CD4-positive, alpha-beta memory T cell (primary cell): ENCODE measurements at regions not wholly inside any gene's neighbourhood (a gene's known extent, or its start where the extent isn't known, plus 50 kb on each side); places are given as distances from the start of the nearest gene placed in this dataset.

Experiments
- CTCF ChIA-PET: fragments of 350-600 bp; sonication (Branson Sonifier 250); formaldehyde crosslinking; loops from one replicate; lab custom pipeline; 2021; ENCODE audit warnings: inconsistent platforms; ENCODE audit not compliant: partially characterized antibody; lab: Charles Lee
- POLR2A ChIA-PET: fragments of 350-600 bp; sonication (Branson Sonifier 250); formaldehyde crosslinking; loops from one replicate; lab custom pipeline; 2021; ENCODE audit not compliant: partially characterized antibody; lab: Charles Lee
- DNase-seq, 5 donors: peaks; one replicate each; pipeline versions ENCODE4 v3.0.0 to v3.0.0-alpha.2; 2020 to 2022; ENCODE audit warnings: mixed read lengths in 1 of 5
- H3K27ac ChIP-seq: one replicate; pipeline ENCODE4 v1.7.0; 2013; ENCODE audit warnings: low read depth, low read length
- H3K27me3 ChIP-seq: 2 replicates; pipeline ENCODE4 v1.7.0; 2013; ENCODE audit warnings: mild to moderate bottlenecking, low read length, moderate library complexity; ENCODE audit not compliant: insufficient read depth
- H3K36me3 ChIP-seq: 2 replicates; pipeline ENCODE4 v1.7.0; 2013; ENCODE audit warnings: mild to moderate bottlenecking, low read length, moderate library complexity; ENCODE audit not compliant: insufficient read depth
- H3K4me1 ChIP-seq: 2 replicates; pipeline ENCODE4 v1.7.0; 2013; ENCODE audit warnings: mild to moderate bottlenecking, low read length, moderate library complexity; ENCODE audit not compliant: insufficient read depth
- H3K4me3 ChIP-seq, 2 donors: one replicate each; pipeline ENCODE4 v1.7.0; 2013; ENCODE audit warnings: low read length in 2 of 2, mild to moderate bottlenecking in 1 of 2
- H3K9me3 ChIP-seq, 2 donors: one replicate each; pipeline ENCODE4 v1.7.0; 2013; ENCODE audit warnings: low read length in 2 of 2, control low read depth in 1 of 2; ENCODE audit not compliant: control insufficient read depth in 1 of 2
- H3K27ac Mint-ChIP-seq, 7 donors: one replicate each; pipeline ENCODE4 v1.8.0; 2020 to 2021; ENCODE audit warnings: mixed read lengths in 7 of 7, mild to moderate bottlenecking in 6 of 7, inconsistent platforms in 3 of 7, moderate library complexity in 3 of 7
- H3K27me3 Mint-ChIP-seq, 2 donors: one replicate each; pipeline ENCODE4 v1.8.0; 2020 to 2021; ENCODE audit warnings: mixed read lengths in 2 of 2
- H3K36me3 Mint-ChIP-seq, 2 donors: one replicate each; pipeline ENCODE4 v1.8.0; 2020 to 2021; ENCODE audit warnings: mixed read lengths in 2 of 2, inconsistent platforms in 1 of 2, mild to moderate bottlenecking in 1 of 2
- H3K4me1 Mint-ChIP-seq, 4 donors: one replicate each; pipeline ENCODE4 v1.8.0; 2020 to 2021; ENCODE audit warnings: mixed read lengths in 4 of 4, mild to moderate bottlenecking in 1 of 4
- H3K4me3 Mint-ChIP-seq, 8 donors: one replicate each; pipeline ENCODE4 v1.8.0; 2020 to 2021; ENCODE audit warnings: mixed read lengths in 8 of 8, mild to moderate bottlenecking in 7 of 8, moderate library complexity in 6 of 8, inconsistent platforms in 3 of 8
- H3K9me3 Mint-ChIP-seq, 8 donors: one replicate each; pipeline ENCODE4 v1.8.0; 2020 to 2021; ENCODE audit warnings: mixed read lengths in 8 of 8, mild to moderate bottlenecking in 5 of 8, inconsistent platforms in 3 of 8, moderate library complexity in 1 of 8
- intact Hi-C: fragments of 100-400 bp; cut with micrococcal nuclease; formaldehyde crosslinking; loops from one replicate; pipeline ENCODE4 v1.15.1; 2023

GRCh38 chr12:128012110-128012509 lies 254.9 kb upstream of the TMEM132C start:
- H3K27me3 Mint-ChIP-seq: peaks cover 0 to 1% of the 10 kb centered on the region in 2 donors
- intact Hi-C loops: no loop called here
- no peak overlapping the region for H3K27ac Mint-ChIP-seq
- ChIA-PET POLR2A (no interaction called here), CTCF (no interaction called here)
- Histone ChIP-seq H3K4me3 (no peak overlapping the region), H3K36me3 (no peaks in the 10 kb centered on the region), H3K27ac (no peak overlapping the region), H3K4me1 (no peaks in the 10 kb centered on the region), H3K9me3 (no peaks in the 10 kb centered on the region), H3K27me3 (no peaks in the 10 kb centered on the region)
- no peak overlapping the region for H3K4me3 Mint-ChIP-seq
- no peak for DNase-seq
- no peaks in the 10 kb centered on the region for H3K36me3 Mint-ChIP-seq
- H3K9me3 Mint-ChIP-seq: peaks cover 0 to 5% (median 3%) of the 10 kb centered on the region in 8 donors
- no peaks in the 10 kb centered on the region for H3K4me1 Mint-ChIP-seq

DNA sequence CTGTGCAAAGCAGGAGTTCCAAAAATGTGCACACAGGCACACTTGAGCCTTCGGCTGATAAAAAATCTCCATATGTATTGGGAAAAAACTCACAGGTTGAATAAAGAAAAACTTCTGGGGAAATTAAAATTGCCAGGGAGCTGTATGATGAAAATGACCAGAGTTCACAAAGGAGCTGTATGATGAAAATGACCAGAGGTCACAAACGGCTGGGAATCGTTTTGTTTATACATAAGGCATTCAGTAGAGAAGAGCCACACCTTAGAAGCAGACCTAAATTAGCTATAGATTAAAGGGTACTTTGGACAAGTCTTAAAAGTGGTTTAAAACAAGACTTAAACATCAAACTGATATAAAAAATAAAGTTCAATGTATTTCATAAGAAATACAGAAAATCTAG lies 251.7 kb upstream of the TMEM132C start:
- CTCF ChIA-PET: no interaction called here
- no peaks in the 10 kb centered on the region for H3K36me3 Mint-ChIP-seq

GRCh38 chr12:128018067-128018466 lies 248.9 kb upstream of the TMEM132C start:
- Mint-ChIP-seq H3K9me3 (peaks cover 1 to 10% (median 5%) of the 10 kb centered on the region in 8 donors), H3K4me3 (no peak overlapping the region), H3K4me1 (no peaks in the 10 kb centered on the region), H3K36me3 (no peaks in the 10 kb centered on the region), H3K27me3 (no peaks in the 10 kb centered on the region), H3K27ac (no peak overlapping the region)
- Histone ChIP-seq H3K36me3 (no peaks in the 10 kb centered on the region), H3K9me3 (no peaks in the 10 kb centered on the region), H3K27me3 (no peaks in the 10 kb centered on the region), H3K4me1 (no peaks in the 10 kb centered on the region), H3K27ac (no peak overlapping the region), H3K4me3 (no peak overlapping the region)
- CTCF ChIA-PET: no interaction called here
- POLR2A ChIA-PET: no interaction called here
- no peak for DNase-seq
- intact Hi-C loops: no loop called here

More for the DNA sequence above, 251.7 kb upstream of the TMEM132C start:
- H3K27ac ChIP-seq: no peak overlapping the region
- no peak for DNase-seq
- Mint-ChIP-seq H3K4me1 (no peaks in the 10 kb centered on the region), H3K27me3 (peaks cover 0 to 1% of the 10 kb centered on the region in 2 donors), H3K27ac (no peak overlapping the region), H3K9me3 (peaks cover 1 to 10% (median 4%) of the 10 kb centered on the region in 8 donors), H3K4me3 (no peak overlapping the region)
- POLR2A ChIA-PET: no interaction called here
- no peaks in the 10 kb centered on the region for H3K4me1 ChIP-seq
- intact Hi-C loops: no loop called here
- H3K9me3 ChIP-seq: no peaks in the 10 kb centered on the region
- no peak overlapping the region for H3K4me3 ChIP-seq
- H3K27me3 ChIP-seq: no peaks in the 10 kb centered on the region
- H3K36me3 ChIP-seq: no peaks in the 10 kb centered on the region

DNA sequence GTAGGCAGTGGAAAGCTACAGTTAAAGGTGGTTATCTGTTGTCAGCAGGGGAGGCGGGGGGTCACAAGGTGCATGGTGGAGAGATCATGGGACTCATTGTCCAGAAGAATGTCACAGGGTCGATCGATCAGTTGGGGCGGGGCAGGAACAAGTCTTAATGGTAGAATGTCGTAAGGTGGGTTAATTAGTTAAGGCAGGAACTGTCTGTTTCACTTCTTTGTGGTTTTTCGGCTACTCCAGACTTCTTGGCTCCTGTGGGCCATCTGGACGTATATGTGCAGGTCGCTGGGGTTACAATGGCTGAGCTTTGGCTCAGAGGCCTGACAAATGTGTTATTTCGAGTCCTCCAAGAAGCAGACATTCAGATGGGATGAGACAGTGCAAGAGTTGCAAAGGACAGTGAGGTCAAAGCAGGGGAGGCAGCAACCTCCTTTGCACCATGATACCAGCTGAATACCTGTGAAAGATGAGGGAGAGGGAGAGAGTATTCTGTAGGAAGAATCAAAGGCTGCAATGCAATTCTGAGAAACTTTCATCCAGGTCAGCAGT lies 246.9 kb upstream of the TMEM132C start:
- Histone ChIP-seq H3K27me3 (no peaks in the 10 kb centered on the region), H3K27ac (no peak overlapping the region), H3K36me3 (no peaks in the 10 kb centered on the region), H3K4me1 (no peaks in the 10 kb centered on the region), H3K4me3 (no peak overlapping the region), H3K9me3 (no peaks in the 10 kb centered on the region)
- no peaks in the 10 kb centered on the region for H3K36me3 Mint-ChIP-seq
- no peaks in the 10 kb centered on the region for H3K27me3 Mint-ChIP-seq
- intact Hi-C loops: no loop called here
- H3K4me1 Mint-ChIP-seq: no peaks in the 10 kb centered on the region
- CTCF ChIA-PET: no interaction called here
- POLR2A ChIA-PET: no interaction called here
- no peak overlapping the region for H3K4me3 Mint-ChIP-seq
- H3K27ac Mint-ChIP-seq: no peak overlapping the region
- H3K9me3 Mint-ChIP-seq: peaks cover 0 to 8% (median 4%) of the 10 kb centered on the region in 8 donors
- DNase-seq: no peak

DNA sequence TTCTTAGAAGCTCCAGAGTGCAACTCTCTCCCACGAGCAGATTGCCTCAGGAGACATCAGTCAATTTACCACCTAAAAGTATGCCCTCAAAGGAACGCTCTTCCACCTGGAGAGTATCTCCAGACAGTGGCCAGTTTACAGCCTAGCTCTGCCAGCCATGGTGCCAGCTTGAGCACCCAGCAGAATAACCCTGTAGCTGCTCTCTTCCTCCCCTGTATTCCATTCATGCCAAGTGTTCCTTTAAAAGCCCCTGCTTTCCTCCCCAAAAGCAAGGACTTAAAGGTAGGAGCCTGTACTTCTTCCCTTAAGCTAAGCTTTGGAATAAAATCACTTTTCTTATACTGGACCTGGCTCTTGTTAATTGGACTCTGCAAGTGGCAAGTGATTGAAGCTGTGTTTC lies 245.4 kb upstream of the TMEM132C start:
- Mint-ChIP-seq H3K27me3 (no peaks in the 10 kb centered on the region), H3K27ac (no peak overlapping the region), H3K4me3 (no peak overlapping the region), H3K36me3 (no peaks in the 10 kb centered on the region), H3K9me3 (peaks cover 0 to 7% (median 5%) of the 10 kb centered on the region in 8 donors), H3K4me1 (no peaks in the 10 kb centered on the region)
- H3K27me3 ChIP-seq: no peaks in the 10 kb centered on the region
- intact Hi-C loops: no loop called here
- H3K36me3 ChIP-seq: no peaks in the 10 kb centered on the region
- no peaks in the 10 kb centered on the region for H3K9me3 ChIP-seq
- ChIA-PET POLR2A (no interaction called here), CTCF (no interaction called here)
- no peak overlapping the region for H3K27ac ChIP-seq
- no peak overlapping the region for H3K4me3 ChIP-seq
- no peak for DNase-seq
- H3K4me1 ChIP-seq: no peaks in the 10 kb centered on the region

GRCh38 chr12:128025589-128026245 lies 241.3 kb upstream of the TMEM132C start:
- Mint-ChIP-seq H3K27me3 (no peaks in the 10 kb centered on the region), H3K4me3 (no peak overlapping the region), H3K4me1 (no peaks in the 10 kb centered on the region), H3K27ac (no peak overlapping the region), H3K9me3 (peaks cover 0 to 9% (median 5%) of the 10 kb centered on the region in 8 donors), H3K36me3 (no peaks in the 10 kb centered on the region)
- Histone ChIP-seq H3K27ac (no peak overlapping the region), H3K9me3 (no peaks in the 10 kb centered on the region), H3K4me1 (no peaks in the 10 kb centered on the region), H3K36me3 (no peaks in the 10 kb centered on the region), H3K4me3 (no peak overlapping the region), H3K27me3 (no peaks in the 10 kb centered on the region)
- no peak for DNase-seq
- intact Hi-C loops: no loop called here
- ChIA-PET POLR2A (no interaction called here), CTCF (no interaction called here)

GRCh38 chr12:128026696-128027574 lies 240.0 kb upstream of the TMEM132C start:
- peaks cover 0 to 9% (median 5%) of the 10 kb centered on the region in 8 donors for H3K9me3 Mint-ChIP-seq
- Histone ChIP-seq H3K36me3 (no peaks in the 10 kb centered on the region), H3K9me3 (no peaks in the 10 kb centered on the region), H3K27ac (no peak overlapping the region), H3K4me3 (no peak overlapping the region), H3K4me1 (no peaks in the 10 kb centered on the region), H3K27me3 (no peaks in the 10 kb centered on the region)
- CTCF ChIA-PET: no interaction called here
- no peak for DNase-seq
- intact Hi-C loops: no loop called here
- H3K4me1 Mint-ChIP-seq: no peaks in the 10 kb centered on the region
- POLR2A ChIA-PET: no interaction called here
- H3K27me3 Mint-ChIP-seq: no peaks in the 10 kb centered on the region
- no peak overlapping the region for H3K4me3 Mint-ChIP-seq
- no peak overlapping the region for H3K27ac Mint-ChIP-seq
- H3K36me3 Mint-ChIP-seq: no peaks in the 10 kb centered on the region
